B cell (primary cell): ENCODE measurements at regions not wholly inside any gene's neighbourhood (a gene's known extent, or its start where the extent isn't known, plus 50 kb on each side); places are given as distances from the start of the nearest gene placed in this dataset.

Experiments used
- ATAC-seq: fragments of 200-7000 bp; cut with Tn5 transposase; one replicate; pipeline ENCODE4 v1.10.0; 2021; ENCODE audit warnings: low read depth, mild to moderate bottlenecking, moderate number of reproducible peaks, moderate library complexity
- CTCF ChIA-PET: fragments of 350-600 bp; sonication (Branson Sonifier 250); formaldehyde crosslinking; loops from one replicate; lab custom pipeline; 2021; ENCODE audit warnings: antibody characterized with exemption, inconsistent platforms; lab: Charles Lee
- POLR2A ChIA-PET: fragments of 350-600 bp; sonication (Branson Sonifier 250); formaldehyde crosslinking; loops from one replicate; lab custom pipeline; 2021; ENCODE audit warnings: antibody characterized with exemption; lab: Charles Lee
- DNase-seq: peaks from one replicate; pipeline ENCODE4 v3.0.0; 2013
- H2AFZ ChIP-seq: 2 replicates; pipeline ENCODE4 v1.6.1; 2012; ENCODE audit warnings: mild to moderate bottlenecking, low read depth, low read length; ENCODE audit not compliant: insufficient read depth, poor library complexity, severe bottlenecking
- H3K27ac ChIP-seq, 2 donors: 1 replicate in 1 of 2; 2 replicates in 1 of 2; pipeline ENCODE4 v1.5.1; 2012 to 2013; ENCODE audit warnings: low read length in 2 of 2, mild to moderate bottlenecking in 2 of 2, moderate library complexity in 1 of 2
- H3K27me3 ChIP-seq, 4 experiments: fragments of 200-600 bp in 1 of 4; sonication (generic) in 1 of 4; replicated peaks in 1 of 4; 1 replicate in 2 of 4; 2 replicates in 2 of 4; pipeline versions ENCODE4 v1.6.1 to v1.7.0; 2013 to 2016; ENCODE audit warnings: low read length in 3 of 4, mild to moderate bottlenecking in 2 of 4, mixed read lengths in 1 of 4, moderate library complexity in 1 of 4; ENCODE audit not compliant: insufficient read depth in 4 of 4, control insufficient read depth in 3 of 4; ENCODE audit errors: control extremely low read depth in 1 of 4
- H3K36me3 ChIP-seq, 2 experiments: replicated peaks in 1 of 2; 1 replicate in 1 of 2; 2 replicates in 1 of 2; pipeline versions ENCODE4 v1.6.1 to v1.7.1; 2013; ENCODE audit warnings: low read length in 1 of 2; ENCODE audit not compliant: insufficient read depth in 2 of 2, control insufficient read depth in 1 of 2; ENCODE audit errors: control extremely low read depth in 1 of 2, extremely low read depth in 1 of 2
- H3K4me1 ChIP-seq, 2 donors: fragments of 200-600 bp in 1 of 2; sonication (generic) in 1 of 2; 1 replicate in 1 of 2; 2 replicates in 1 of 2; pipeline versions ENCODE4 v1.5.1 to v1.6.1; 2013 to 2017; ENCODE audit warnings: low read length in 2 of 2; ENCODE audit not compliant: control insufficient read depth in 2 of 2, insufficient read depth in 2 of 2
- H3K4me2 ChIP-seq: replicated peaks from 2 replicates; pipeline ENCODE3; 2012; ENCODE audit warnings: mild to moderate bottlenecking, low read depth, low read length; ENCODE audit not compliant: poor library complexity, severe bottlenecking
- H3K4me3 ChIP-seq, 5 experiments: fragments of 200-600 bp in 1 of 5; sonication (generic) in 1 of 5; 1 replicate in 3 of 5; 2 replicates in 2 of 5; pipeline versions ENCODE4 v1.5.1 to v1.7.0; 2011 to 2016; ENCODE audit warnings: low read length in 4 of 5, mild to moderate bottlenecking in 4 of 5, low read depth in 2 of 5, control low read depth in 1 of 5, moderate library complexity in 1 of 5; ENCODE audit not compliant: insufficient read depth in 1 of 5; ENCODE audit errors: control extremely low read depth in 1 of 5, extremely low read depth in 1 of 5
- H3K79me2 ChIP-seq: fragments of 200-600 bp; sonication (generic); one replicate; pipeline ENCODE4 v1.6.0; 2016; ENCODE audit warnings: low read length; ENCODE audit not compliant: control insufficient read depth, insufficient read depth
- H3K9ac ChIP-seq: fragments of 200-600 bp; sonication (generic); 2 replicates; pipeline ENCODE4 v1.6.1; 2017; ENCODE audit warnings: mild to moderate bottlenecking, low read length, moderate library complexity
- H3K9me3 ChIP-seq, 3 donors: one replicate each; pipeline versions ENCODE4 v1.6.1 to v1.7.1; 2013; ENCODE audit warnings: low read length in 2 of 3; ENCODE audit not compliant: control insufficient read depth in 2 of 3, insufficient read depth in 1 of 3; ENCODE audit errors: control extremely low read depth in 1 of 3
- H4K20me1 ChIP-seq: 2 replicates; pipeline ENCODE4 v1.6.0; 2012; ENCODE audit warnings: mild to moderate bottlenecking, low read length; ENCODE audit not compliant: insufficient read depth, control insufficient read depth, poor library complexity, severe bottlenecking
- H3K27ac Mint-ChIP-seq: one replicate; pipeline ENCODE4 v1.8.0; 2021; ENCODE audit warnings: mixed read lengths
- H3K27me3 Mint-ChIP-seq: one replicate; pipeline ENCODE4 v1.8.0; 2021; ENCODE audit warnings: mixed read lengths
- H3K4me1 Mint-ChIP-seq: one replicate; pipeline ENCODE4 v1.8.0; 2021; ENCODE audit warnings: mixed read lengths
- H3K4me3 Mint-ChIP-seq: one replicate; pipeline ENCODE4 v1.8.0; 2021; ENCODE audit warnings: mixed read lengths
- H3K9me3 Mint-ChIP-seq: one replicate; pipeline ENCODE4 v1.8.0; 2022; ENCODE audit warnings: mixed read lengths; ENCODE audit not compliant: insufficient read depth
- CTCF ChIP-seq: fragments of 200-600 bp; IDR thresholded peaks from one replicate; pipeline ENCODE4 v1.8.0; 2022; ENCODE audit warnings: antibody characterized with exemption, mild to moderate bottlenecking
- EZH2 ChIP-seq: IDR thresholded peaks from 2 replicates; pipeline ENCODE4 v1.6.1; 2012; ENCODE audit warnings: borderline replicate concordance, low read depth, mild to moderate bottlenecking, moderate library complexity, low read length; ENCODE audit not compliant: insufficient read depth, poor library complexity, severe bottlenecking
- WGBS: methylation state at CpG from one replicate; pipeline ENCODE4 v1.1.5; 2013; ENCODE audit warnings: missing lambda C conversion rate; ENCODE audit not compliant: insufficient coverage; 5-methylcytosine and 5-hydroxymethylcytosine counted together
- intact Hi-C: fragments of 100-400 bp; cut with micrococcal nuclease; formaldehyde crosslinking; loops from one replicate; pipeline ENCODE4 v1.10.0; 2022

GRCh38 chr6:45800911-45801310, 214.7 kb downstream of the CLIC5 start:
- Histone ChIP-seq H3K4me3 (no peak overlapping the region), H3K9ac (no peak overlapping the region), H3K27ac (no peak overlapping the region), H3K27me3 (peaks cover 0 to 3% (median 0%) of the 10 kb centered on the region in 4 experiments), H3K9me3 (no peaks in the 10 kb centered on the region), H3K79me2 (no peaks in the 10 kb centered on the region), H2AFZ (no peak overlapping the region), H3K4me2 (no peak overlapping the region), H4K20me1 (no peaks in the 10 kb centered on the region), H3K36me3 (no peaks in the 10 kb centered on the region), H3K4me1 (no peaks in the 10 kb centered on the region)
- H3K27ac Mint-ChIP-seq: no peak overlapping the region
- H3K4me1 Mint-ChIP-seq: peaks cover 2% of the 10 kb centered on the region
- ChIA-PET CTCF (no interaction called here), POLR2A (no interaction called here)
- WGBS: 62% methylated on average over 3 of the region's 5 CpGs
- no peaks in the 10 kb centered on the region for H3K27me3 Mint-ChIP-seq
- no peak overlapping the region for H3K4me3 Mint-ChIP-seq
- no peak for ATAC-seq
- no peak for TF ChIP-seq CTCF
- no peak for TF ChIP-seq EZH2
- no peaks in the 10 kb centered on the region for H3K9me3 Mint-ChIP-seq
- intact Hi-C loops: no loop called here
- no peak for DNase-seq

GRCh38 chr6:45795678-45796077, 220.0 kb downstream of the CLIC5 start:
- no peaks in the 10 kb centered on the region for H3K4me1 Mint-ChIP-seq
- no peak overlapping the region for H3K4me3 Mint-ChIP-seq
- H3K27me3 Mint-ChIP-seq: no peaks in the 10 kb centered on the region
- no peak for DNase-seq
- ChIA-PET POLR2A (no interaction called here), CTCF (no interaction called here)
- H4K20me1 ChIP-seq: no peaks in the 10 kb centered on the region
- H3K4me1 ChIP-seq: no peaks in the 10 kb centered on the region
- intact Hi-C loops: no loop called here
- no peaks in the 10 kb centered on the region for H3K9me3 Mint-ChIP-seq
- H3K4me2 ChIP-seq: no peak overlapping the region
- H3K4me3 ChIP-seq: no peak overlapping the region
- no peaks in the 10 kb centered on the region for H3K36me3 ChIP-seq
- no peaks in the 10 kb centered on the region for H3K9me3 ChIP-seq
- ATAC-seq: no peak
- H3K27ac Mint-ChIP-seq: no peak overlapping the region
- H3K27ac ChIP-seq: no peak overlapping the region
- no peak for TF ChIP-seq CTCF
- no peak for TF ChIP-seq EZH2
- no peaks in the 10 kb centered on the region for H3K79me2 ChIP-seq
- H2AFZ ChIP-seq: no peak overlapping the region
- 94% methylated on average over 2 of the region's 3 CpGs for WGBS
- no peaks in the 10 kb centered on the region for H3K27me3 ChIP-seq
- H3K9ac ChIP-seq: no peak overlapping the region
